H1 (cell line): ENCODE measurements at regions not wholly inside any gene's neighbourhood (a gene's known extent, or its start where the extent isn't known, plus 50 kb on each side); places are given as distances from the start of the nearest gene placed in this dataset.

Experiments
- CTCF ChIA-PET: fragments of 300-600 bp; sonication (Branson Sonifier 250); formaldehyde crosslinking; loops from one replicate; lab custom pipeline; 2021; ENCODE audit not compliant: partially characterized antibody; lab: Charles Lee
- POLR2A ChIA-PET: fragments of 300-600 bp; sonication (Branson Sonifier 250); formaldehyde crosslinking; loops from one replicate; lab custom pipeline; 2021; ENCODE audit warnings: inconsistent platforms; ENCODE audit not compliant: partially characterized antibody; lab: Charles Lee
- DNase-seq, 2 experiments: peaks; one replicate each; pipeline versions ENCODE4 v3.0.0 to v3.0.0-alpha.2; 2010 to 2022; ENCODE audit warnings: low spot score in 2 of 2, low read depth in 1 of 2, mixed read lengths in 1 of 2
- FAIRE-seq: peaks from 2 replicates; lab custom pipeline; 2011; peaks lifted over from hg19 to GRCh38; lab: Jason Lieb, UNC
- H2AFZ ChIP-seq: 2 replicates; pipeline ENCODE4 v1.8.1; 2012; ENCODE audit warnings: low read length, inconsistent platforms
- H2AK5ac ChIP-seq: 2 replicates; pipeline ENCODE4 v1.6.1; 2013; ENCODE audit warnings: low read depth, low read length
- H2BK120ac ChIP-seq: replicated peaks from 2 replicates; pipeline ENCODE3; 2013; ENCODE audit warnings: low read depth, low read length, inconsistent platforms
- H2BK12ac ChIP-seq: 2 replicates; pipeline ENCODE4 v1.6.1; 2013; ENCODE audit warnings: low read depth, low read length
- H2BK15ac ChIP-seq: 2 replicates; pipeline ENCODE4 v1.6.1; 2013; ENCODE audit warnings: low read length
- H2BK20ac ChIP-seq: 2 replicates; pipeline ENCODE4 v1.6.1; 2013; ENCODE audit warnings: low read length
- H2BK5ac ChIP-seq: 2 replicates; pipeline ENCODE4 v1.6.1; 2013; ENCODE audit warnings: low read depth, low read length
- H3K14ac ChIP-seq: 2 replicates; pipeline ENCODE4 v1.6.1; 2013; ENCODE audit warnings: inconsistent platforms; ENCODE audit not compliant: insufficient read length
- H3K18ac ChIP-seq: 2 replicates; pipeline ENCODE4 v1.6.1; 2013; ENCODE audit warnings: low read length; ENCODE audit errors: extremely low read depth
- H3K23ac ChIP-seq: 2 replicates; pipeline ENCODE4 v1.6.1; 2013; ENCODE audit warnings: inconsistent platforms; ENCODE audit not compliant: insufficient read length
- H3K23me2 ChIP-seq: 2 replicates; pipeline ENCODE4 v1.6.1; 2013; ENCODE audit warnings: low read depth, low read length
- H3K27ac ChIP-seq: 2 replicates; pipeline ENCODE4 v1.6.1; 2011; ENCODE audit warnings: low read depth, low read length, inconsistent platforms
- H3K27me3 ChIP-seq, 4 experiments: replicated peaks in 1 of 4; 1 replicate in 1 of 4; 2 replicates in 3 of 4; pipeline versions ENCODE4 v1.6.1 to v1.8.1; 2011 to 2013; ENCODE audit warnings: low read length in 3 of 4, mild to moderate bottlenecking in 3 of 4, inconsistent platforms in 2 of 4, mixed read lengths in 2 of 4, moderate library complexity in 1 of 4; ENCODE audit not compliant: control insufficient read depth in 3 of 4, insufficient read depth in 3 of 4; ENCODE audit errors: extremely low read depth in 1 of 4
- H3K36me3 ChIP-seq, 4 experiments: 2 replicates each; pipeline versions ENCODE4 v1.6.1 to v1.8.1; 2011 to 2013; ENCODE audit warnings: mild to moderate bottlenecking in 4 of 4, low read length in 3 of 4, moderate library complexity in 2 of 4, control low read depth in 1 of 4, inconsistent platforms in 1 of 4; ENCODE audit not compliant: insufficient read depth in 4 of 4, control insufficient read depth in 2 of 4
- H3K4ac ChIP-seq: replicated peaks from 2 replicates; pipeline ENCODE3; 2013; ENCODE audit warnings: low read length, low read depth, mixed read lengths, inconsistent platforms; ENCODE audit not compliant: insufficient read length
- H3K4me1 ChIP-seq, 4 experiments: replicated peaks in 1 of 4; 1 replicate in 1 of 4; 2 replicates in 3 of 4; pipeline versions ENCODE4 v1.6.1 to v1.8.1; 2011 to 2013; ENCODE audit warnings: low read length in 3 of 4, inconsistent platforms in 2 of 4, mixed read lengths in 1 of 4; ENCODE audit not compliant: insufficient read depth in 4 of 4, control insufficient read depth in 3 of 4
- H3K4me2 ChIP-seq, 2 experiments: 2 replicates each; pipeline versions ENCODE4 v1.6.1 to v1.8.1; 2011 to 2013; ENCODE audit warnings: low read depth in 2 of 2, low read length in 2 of 2, control low read depth in 1 of 2, inconsistent platforms in 1 of 2, mild to moderate bottlenecking in 1 of 2; ENCODE audit not compliant: insufficient read depth in 1 of 2
- H3K4me3 ChIP-seq, 4 experiments: fragments of 200-600, 300-600 bp in 1 of 4; sonication (generic), shearing (Covaris generic), sonication (Bioruptor Twin) in 1 of 4; 2 replicates each; pipeline versions ENCODE4 v1.5.1 to v1.8.1; 2011 to 2016; ENCODE audit warnings: low read length in 4 of 4, low read depth in 3 of 4, control low read depth in 2 of 4, inconsistent platforms in 2 of 4, mild to moderate bottlenecking in 2 of 4, mixed read lengths in 1 of 4, moderate library complexity in 1 of 4; ENCODE audit not compliant: insufficient read depth in 2 of 4; ENCODE audit errors: extremely low read depth in 1 of 4
- H3K56ac ChIP-seq: replicated peaks from 2 replicates; pipeline ENCODE3; 2013; ENCODE audit warnings: low read depth, mild to moderate bottlenecking, mixed read lengths, low read length, inconsistent platforms; ENCODE audit not compliant: insufficient read length
- H3K79me1 ChIP-seq: 2 replicates; pipeline ENCODE4 v1.6.1; 2013; ENCODE audit warnings: low read depth, low read length, control low read depth
- H3K79me2 ChIP-seq, 2 experiments: 2 replicates each; pipeline versions ENCODE4 v1.6.1 to v1.8.1; 2012 to 2013; ENCODE audit warnings: low read length in 2 of 2, mild to moderate bottlenecking in 2 of 2, inconsistent platforms in 1 of 2; ENCODE audit not compliant: insufficient read depth in 2 of 2, control insufficient read depth in 1 of 2
- H3K9ac ChIP-seq, 4 experiments: replicated peaks in 1 of 4; 1 replicate in 1 of 4; 2 replicates in 3 of 4; pipeline versions ENCODE4 v1.6.1 to v1.8.1; 2011 to 2013; ENCODE audit warnings: low read depth in 3 of 4, low read length in 3 of 4, control low read depth in 2 of 4, mild to moderate bottlenecking in 2 of 4, moderate library complexity in 2 of 4, inconsistent platforms in 1 of 4; ENCODE audit errors: extremely low read depth in 1 of 4
- H3K9me3 ChIP-seq, 2 experiments: 2 replicates each; pipeline versions ENCODE4 v1.6.1 to v1.8.1; 2012 to 2013; ENCODE audit warnings: mild to moderate bottlenecking in 2 of 2, moderate library complexity in 2 of 2, control low read depth in 1 of 2, inconsistent platforms in 1 of 2, low read depth in 1 of 2, low read length in 1 of 2, mixed read lengths in 1 of 2; ENCODE audit not compliant: insufficient read depth in 2 of 2
- H4K20me1 ChIP-seq, 2 experiments: replicated peaks in 1 of 2; 2 replicates each; pipeline versions ENCODE3 to v1.8.1; 2011 to 2013; ENCODE audit warnings: inconsistent platforms in 2 of 2, low read length in 2 of 2, mild to moderate bottlenecking in 1 of 2; ENCODE audit not compliant: insufficient read depth in 2 of 2, control insufficient read depth in 1 of 2
- H4K5ac ChIP-seq: 2 replicates; pipeline ENCODE4 v1.6.1; 2013; ENCODE audit warnings: low read length, low read depth, mixed read lengths, inconsistent platforms; ENCODE audit not compliant: insufficient read length
- H4K8ac ChIP-seq: 2 replicates; pipeline ENCODE4 v1.8.0; 2013; ENCODE audit warnings: mild to moderate bottlenecking, moderate library complexity, low read length, inconsistent platforms; ENCODE audit not compliant: insufficient read depth; ENCODE audit errors: extremely low read depth
- H4K91ac ChIP-seq: replicated peaks from 2 replicates; pipeline ENCODE3; 2013; ENCODE audit warnings: low read length, mixed read lengths, inconsistent platforms; ENCODE audit not compliant: insufficient read length
- ASH2L ChIP-seq: fragments of 200-600, 300-600 bp; sonication (generic); IDR thresholded peaks from one replicate; pipeline ENCODE4 v1.7.1; 2017; ENCODE audit warnings: low read length
- CEBPB ChIP-seq: IDR thresholded peaks from 2 replicates; pipeline ENCODE4 v1.6.1; 2012; ENCODE audit warnings: low read depth, low read length
- CHD2 ChIP-seq: IDR thresholded peaks from 2 replicates; pipeline ENCODE4 v1.6.1; 2012; ENCODE audit warnings: low read length, improper control_type of control experiment
- CTCF ChIP-seq, 3 experiments: IDR thresholded peaks; 1 replicate in 2 of 3; 2 replicates in 1 of 3; pipeline versions ENCODE4 v1.5.1 to v1.6.1; 2011; ENCODE audit warnings: low read length in 3 of 3, mild to moderate bottlenecking in 3 of 3, inconsistent platforms in 2 of 3, low read depth in 1 of 3, moderate library complexity in 1 of 3; ENCODE audit not compliant: insufficient read depth in 1 of 3; ENCODE audit errors: control extremely low read depth in 1 of 3
- E2F6 ChIP-seq: IDR thresholded peaks from 2 replicates; pipeline ENCODE4 v1.6.1; 2012; ENCODE audit warnings: inconsistent platforms
- EZH2 ChIP-seq: fragments of 200-600 bp; sonication (generic); IDR thresholded peaks from 2 replicates; pipeline ENCODE4 v1.7.1; 2012; ENCODE audit warnings: low read depth, mild to moderate bottlenecking, moderate library complexity, low read length, inconsistent platforms; ENCODE audit not compliant: severe bottlenecking
- HDAC6 ChIP-seq: IDR thresholded peaks from one replicate; pipeline ENCODE4 v1.7.1; 2012; ENCODE audit warnings: low read depth, mild to moderate bottlenecking, inconsistent platforms, low read length, moderate library complexity
- JUN ChIP-seq: IDR thresholded peaks from 2 replicates; pipeline ENCODE4 v1.6.1; 2011; ENCODE audit warnings: low read depth, mild to moderate bottlenecking, improper control_type of control experiment, low read length
- MAX ChIP-seq: IDR thresholded peaks from 2 replicates; pipeline ENCODE4 v1.6.1; 2012; ENCODE audit warnings: inconsistent platforms
- NRF1 ChIP-seq: IDR thresholded peaks from 2 replicates; pipeline ENCODE4 v1.6.1; 2011; ENCODE audit warnings: mild to moderate bottlenecking, low read depth, low read length, improper control_type of control experiment
- POLR2AphosphoS5 ChIP-seq: IDR thresholded peaks from 2 replicates; pipeline ENCODE4 v1.6.1; 2011; ENCODE audit warnings: low read depth, low read length
- WGBS, 2 experiments: shearing (Covaris generic) in 1 of 2; methylation state at CpG; one replicate each; pipeline versions ENCODE4 v1.1.6 to v1.1.7; 2013 to 2015; ENCODE audit warnings: low lambda C conversion rate in 2 of 2, mixed read lengths in 2 of 2, inconsistent platforms in 1 of 2, low coverage in 1 of 2, missing lambda C conversion rate in 1 of 2; ENCODE audit not compliant: insufficient replicate concordance in 2 of 2, insufficient coverage in 1 of 2, insufficient read length in 1 of 2; ENCODE audit errors: extremely low coverage in 1 of 2, missing lambda C conversion rate in 1 of 2; 5-methylcytosine and 5-hydroxymethylcytosine counted together

GRCh38 chr1:103177108-103177775, 68.9 kb upstream of the COL11A1 start:
- H3K14ac ChIP-seq: no peak overlapping the region
- H3K79me1 ChIP-seq: no peaks in the 10 kb centered on the region
- no peak overlapping the region for H4K5ac ChIP-seq
- no peaks in the 10 kb centered on the region for H3K27me3 ChIP-seq
- H2BK20ac ChIP-seq: no peak overlapping the region
- H3K9me3 ChIP-seq: no peaks in the 10 kb centered on the region
- ChIA-PET POLR2A (no interaction called here), CTCF (no interaction called here)
- no peak overlapping the region for H2BK15ac ChIP-seq
- WGBS, 2 experiments: 92% methylated on average over 6 of the region's 6 CpGs; no CpG with 5 or more reads in 1 of the 2 experiments
- H3K18ac ChIP-seq: no peak overlapping the region
- no peak overlapping the region for H3K27ac ChIP-seq
- H4K91ac ChIP-seq: no peak overlapping the region
- DNase-seq (no peak), FAIRE-seq (no peak)
- H3K9ac ChIP-seq: no peak overlapping the region
- no peak overlapping the region for H2AFZ ChIP-seq
- no peak overlapping the region for H3K4me3 ChIP-seq
- H2AK5ac ChIP-seq: no peak overlapping the region
- H3K56ac ChIP-seq: no peak overlapping the region
- H4K8ac ChIP-seq: no peak overlapping the region
- no peak overlapping the region for H3K23ac ChIP-seq
- H2BK12ac ChIP-seq: no peak overlapping the region
- no peaks in the 10 kb centered on the region for H3K36me3 ChIP-seq
- no peaks in the 10 kb centered on the region for H4K20me1 ChIP-seq
- no peak overlapping the region for H2BK120ac ChIP-seq
- H3K4me2 ChIP-seq: no peak overlapping the region
- H2BK5ac ChIP-seq: no peak overlapping the region
- no peak overlapping the region for H3K4ac ChIP-seq
- no peaks in the 10 kb centered on the region for H3K4me1 ChIP-seq
- no peaks in the 10 kb centered on the region for H3K79me2 ChIP-seq
- no peaks in the 10 kb centered on the region for H3K23me2 ChIP-seq
- TF ChIP-seq E2F6 (no peak), ASH2L (no peak), EZH2 (no peak), CTCF (IDR thresholded peaks at IDR 0.05; ENCODE audit: control extremely low read depth in 1 of 3, insufficient read depth in 1 of 3, low read depth in 1 of 3, low read length in 3 of 3) (no peak), MAX (no peak), JUN (no peak), NRF1 (no peak), HDAC6 (no peak), POLR2AphosphoS5 (no peak), CHD2 (no peak), CEBPB (no peak)
